SKM-1 (cell line): ENCODE measurements at regions not wholly inside any gene's neighbourhood (a gene's known extent, or its start where the extent isn't known, plus 50 kb on each side); places are given as distances from the start of the nearest gene placed in this dataset.

Experiments
- DNase-seq: peaks from one replicate; lab custom pipeline; 2025; ENCODE audit not compliant: unreplicated experiment; lab: John Stamatoyannopoulos, UW

DNA sequence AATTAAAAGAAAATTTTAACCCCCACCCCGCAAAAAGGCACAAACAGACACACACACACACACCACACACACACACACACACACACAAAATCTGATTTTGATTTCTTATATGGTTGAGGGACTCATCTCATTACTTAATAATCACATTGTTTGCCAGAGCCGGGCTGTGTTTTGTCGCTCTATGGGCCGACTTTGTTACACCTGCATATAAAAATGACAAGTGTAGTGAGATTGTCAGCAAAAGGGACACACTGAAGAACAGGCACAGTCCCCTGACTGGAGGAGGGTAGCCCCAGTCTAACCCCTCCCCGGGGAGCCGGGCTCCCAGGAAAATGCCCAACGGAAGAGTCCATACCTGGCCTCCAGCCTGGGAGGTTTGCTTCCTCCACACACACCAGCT is 221.6 kb downstream of the ENGASE start:
- no peak for DNase-seq

DNA sequence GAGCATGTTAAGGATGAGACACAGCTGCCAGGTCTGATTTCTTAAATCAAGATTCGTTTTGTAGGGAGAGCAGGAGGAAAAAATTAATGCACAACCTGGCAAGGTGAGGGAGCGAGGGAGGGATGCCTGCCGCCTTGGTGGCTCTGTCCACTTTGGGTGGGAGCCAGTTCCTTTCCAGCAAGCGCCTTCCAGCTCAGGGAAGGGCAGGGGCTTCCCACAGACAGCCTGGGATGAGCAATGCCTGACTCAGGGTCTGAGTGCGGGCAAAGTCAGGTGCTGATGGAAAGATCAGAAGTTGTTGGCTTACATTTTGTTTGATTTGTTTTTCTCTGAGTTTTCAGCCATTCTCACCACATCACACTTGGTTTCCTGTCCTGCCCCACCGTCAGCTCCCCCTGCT is 220.7 kb downstream of the ENGASE start:
- DNase-seq: no peak

DNA sequence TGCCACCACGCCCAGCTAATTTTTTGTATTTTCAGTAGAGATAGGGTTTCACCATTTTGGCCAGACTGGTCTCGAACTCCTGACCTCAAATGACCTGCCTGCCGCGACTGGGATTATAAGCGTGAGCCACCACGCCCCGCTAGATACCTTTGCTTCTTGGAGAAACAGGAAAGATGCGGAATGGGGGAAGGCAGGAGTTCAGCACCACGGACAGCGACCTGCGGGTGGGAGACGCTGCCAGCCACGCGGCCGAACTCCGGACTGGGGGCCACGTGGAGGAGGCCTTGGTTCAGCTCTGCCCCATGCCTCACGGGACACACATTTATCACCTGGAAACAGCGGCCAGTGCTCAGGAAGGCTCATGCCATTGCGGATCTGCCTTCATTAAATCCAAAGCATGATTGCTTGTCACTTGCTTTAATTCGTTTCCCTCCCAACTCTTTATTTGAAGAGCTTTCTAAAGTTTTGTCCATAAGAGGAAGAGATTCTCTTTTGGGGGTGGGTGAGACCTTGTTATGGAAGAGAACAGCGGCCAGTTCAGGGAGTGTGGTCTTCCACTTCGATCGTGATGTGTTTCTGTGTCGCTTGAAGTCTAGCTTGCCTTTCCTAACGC is 219.9 kb downstream of the ENGASE start:
- no peak for DNase-seq

DNA sequence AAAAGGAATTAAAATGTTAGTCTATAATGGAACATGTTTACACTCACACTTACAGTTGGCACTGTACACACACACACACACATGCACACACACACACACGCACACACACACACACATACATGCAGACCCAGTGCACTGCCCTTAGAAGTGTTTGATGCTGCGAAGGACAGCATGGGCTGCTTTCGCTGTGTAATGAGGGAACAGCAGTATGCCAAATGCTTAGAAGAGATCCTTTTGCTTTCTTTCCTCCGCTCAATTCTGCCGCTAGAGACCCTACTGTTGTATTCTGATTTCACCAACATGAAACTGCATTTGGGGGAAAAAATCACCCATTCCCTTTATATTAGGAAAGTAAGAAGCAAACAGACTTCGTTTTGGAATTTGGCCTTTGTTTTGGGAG is 217.9 kb downstream of the ENGASE start:
- no peak for DNase-seq

DNA sequence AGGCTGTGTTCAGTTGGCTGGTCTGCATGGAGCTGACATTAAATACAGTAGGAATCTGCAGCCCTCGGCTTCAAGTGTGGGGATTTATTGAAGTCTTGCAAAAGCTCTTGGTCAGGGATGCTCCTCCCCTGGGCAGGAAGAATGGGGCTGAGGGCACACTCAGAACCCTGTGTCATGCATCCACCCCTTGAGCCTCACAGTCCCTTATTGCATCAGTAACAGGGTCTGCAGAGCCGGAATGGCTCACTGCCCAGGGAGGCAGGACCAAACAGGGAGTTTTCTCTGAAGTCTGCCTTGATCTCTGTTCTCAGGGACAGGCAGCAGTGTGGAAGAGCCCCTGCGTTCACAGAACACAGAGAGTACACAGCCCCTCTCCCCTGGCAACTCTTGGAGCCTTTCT is 216.8 kb downstream of the ENGASE start:
- DNase-seq: no peak

DNA sequence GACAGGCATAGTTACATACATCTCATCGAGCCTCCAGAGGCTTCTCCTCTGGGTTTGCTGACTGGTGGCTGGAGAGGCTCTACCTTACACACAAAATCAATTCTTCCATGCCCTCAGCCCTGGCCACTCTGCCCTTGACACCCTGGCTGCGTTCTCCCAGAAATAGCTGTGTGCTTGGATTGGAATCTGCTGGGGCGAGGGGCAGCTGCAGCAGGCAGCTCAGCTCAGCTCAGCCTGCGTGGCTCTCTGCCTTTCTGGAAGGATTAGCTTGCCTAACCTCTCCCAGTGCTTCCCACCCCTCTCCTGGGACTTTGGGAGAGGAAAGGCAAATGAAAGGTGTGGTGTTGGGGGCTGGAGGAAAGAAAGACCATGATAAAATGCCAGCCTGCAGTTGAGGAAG is 216.1 kb downstream of the ENGASE start:
- no peak for DNase-seq

DNA sequence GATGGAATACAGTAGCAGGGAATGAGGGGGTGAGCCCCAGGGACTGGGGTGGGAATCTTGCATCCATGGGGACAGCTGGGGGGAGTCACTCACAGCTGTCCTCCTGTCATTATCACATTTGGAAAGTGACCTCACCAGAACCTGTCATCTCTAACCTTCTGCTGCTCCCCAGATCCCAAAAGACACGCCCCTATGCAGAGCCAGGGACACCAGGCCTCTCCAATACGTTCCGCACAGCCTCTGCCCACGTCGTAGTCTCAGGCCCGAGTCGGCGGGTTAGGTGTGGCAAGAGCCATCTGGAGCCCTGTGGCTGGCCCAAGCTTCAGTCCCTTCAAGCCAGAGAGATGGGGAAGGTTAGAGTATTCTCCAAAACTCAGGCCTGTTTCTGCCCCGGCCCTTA is 214.3 kb downstream of the ENGASE start:
- DNase-seq: no peak

DNA sequence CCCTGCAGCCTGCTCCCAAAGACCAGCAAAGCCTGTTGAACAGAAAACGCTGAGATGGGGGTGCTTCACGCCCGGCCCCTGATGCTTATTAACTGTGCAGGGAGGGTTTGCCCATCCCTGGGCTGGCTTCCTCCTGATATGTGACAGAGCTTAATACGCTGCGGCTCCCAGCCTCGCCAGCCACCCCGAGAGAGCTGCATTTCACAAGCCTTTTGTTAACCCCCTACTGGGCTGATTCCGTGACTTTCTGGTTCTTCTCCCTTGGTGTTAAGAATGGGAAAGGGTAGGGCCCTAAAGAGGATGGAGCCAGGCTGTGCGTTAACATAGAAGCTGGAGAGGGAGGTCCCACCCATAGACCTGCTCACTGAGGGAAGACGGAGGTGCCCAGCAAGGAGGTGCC is 211.8 kb downstream of the ENGASE start:
- DNase-seq: no peak

DNA sequence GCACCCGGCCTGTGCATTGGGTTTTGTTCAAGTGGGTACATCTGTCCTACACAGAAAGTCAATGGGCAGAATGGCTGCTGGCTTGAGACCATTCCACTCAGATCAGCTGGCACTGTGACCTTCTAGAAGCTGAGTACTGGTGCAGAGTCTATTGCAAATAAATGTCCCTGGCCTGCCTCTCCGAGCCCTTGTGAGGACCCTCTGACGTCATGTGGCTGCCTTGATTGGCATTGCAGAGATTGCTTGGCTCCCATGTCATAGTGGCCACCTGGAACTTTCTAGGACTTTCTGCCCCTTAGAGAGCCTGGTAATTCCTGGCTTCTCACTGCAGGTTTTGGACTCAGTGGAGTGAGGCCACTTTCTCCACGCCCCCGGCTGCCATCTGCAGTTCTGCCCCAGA is 211.3 kb downstream of the ENGASE start:
- no peak for DNase-seq

DNA sequence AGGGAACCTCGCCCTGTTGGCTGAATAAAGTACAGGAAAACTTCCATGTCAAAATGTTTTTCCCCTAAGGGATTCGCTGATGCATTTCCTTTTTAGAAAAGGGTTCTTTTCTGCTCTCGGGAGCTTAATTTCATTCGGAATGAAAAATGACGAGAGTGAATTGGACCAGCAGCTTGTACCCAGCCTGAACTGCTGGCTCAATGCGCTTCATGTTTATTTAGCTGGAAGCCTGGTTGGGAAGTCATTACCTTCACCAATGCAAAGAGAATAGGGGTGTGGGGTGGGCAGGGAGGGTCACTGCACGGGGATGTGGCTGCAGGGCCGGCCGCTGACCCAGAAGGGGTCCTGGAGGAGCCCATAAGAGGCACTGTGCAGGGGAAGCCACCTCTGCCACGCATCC is 207.7 kb downstream of the ENGASE start:
- no peak for DNase-seq

DNA sequence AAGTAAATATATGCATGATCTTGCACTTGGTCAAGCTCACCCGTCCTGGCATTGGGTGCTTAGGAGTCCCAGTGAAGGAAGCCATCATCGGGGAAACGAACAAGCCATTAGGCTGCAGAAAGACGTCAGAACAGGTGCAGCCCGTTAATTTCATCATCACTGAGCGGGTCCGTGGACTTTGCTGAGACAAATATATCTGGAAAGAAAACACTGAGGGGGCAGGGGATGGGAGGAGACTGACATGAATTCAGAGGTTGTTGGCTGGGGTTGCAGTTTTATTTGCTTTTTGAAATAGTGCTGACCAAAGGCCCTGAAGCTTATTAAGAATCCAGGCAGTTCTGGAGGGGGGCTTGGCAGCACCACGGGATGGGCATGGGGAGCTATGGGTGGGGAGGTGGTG is 207.2 kb downstream of the ENGASE start:
- DNase-seq: no peak

DNA sequence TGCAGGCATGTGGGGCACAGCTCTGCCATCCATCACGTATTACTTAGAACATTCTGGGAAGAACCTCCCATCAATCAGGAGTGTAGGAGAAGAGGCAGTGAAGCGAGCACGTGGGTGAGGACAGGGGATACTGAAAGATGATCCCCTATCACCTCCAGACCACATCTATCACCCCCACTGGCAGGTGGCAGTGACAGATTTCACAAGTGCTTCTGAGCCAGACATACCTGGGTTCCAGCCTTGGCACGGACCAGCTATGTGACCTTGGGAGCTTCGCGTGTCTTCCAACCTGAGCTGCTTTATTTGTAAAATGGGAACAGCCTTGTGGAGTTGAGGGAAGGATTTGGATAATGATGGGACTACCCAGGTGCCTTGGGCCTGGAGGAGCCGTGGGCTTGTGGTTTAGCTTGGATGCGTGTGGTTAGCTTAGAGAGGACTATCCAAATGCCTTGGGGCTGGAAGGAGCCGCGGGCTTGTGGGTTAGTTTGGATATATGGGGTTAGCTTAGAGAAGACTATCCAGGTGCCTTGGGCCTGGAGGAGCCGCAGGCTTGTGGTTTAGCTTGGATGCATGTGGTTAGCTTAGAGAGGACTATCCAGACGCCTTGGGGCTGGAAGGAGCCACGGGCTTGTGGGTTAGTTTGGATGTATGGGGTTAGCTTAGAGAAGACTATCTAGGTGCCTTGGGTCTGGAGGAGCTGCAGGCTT is 206.4 kb downstream of the ENGASE start:
- DNase-seq: no peak

DNA sequence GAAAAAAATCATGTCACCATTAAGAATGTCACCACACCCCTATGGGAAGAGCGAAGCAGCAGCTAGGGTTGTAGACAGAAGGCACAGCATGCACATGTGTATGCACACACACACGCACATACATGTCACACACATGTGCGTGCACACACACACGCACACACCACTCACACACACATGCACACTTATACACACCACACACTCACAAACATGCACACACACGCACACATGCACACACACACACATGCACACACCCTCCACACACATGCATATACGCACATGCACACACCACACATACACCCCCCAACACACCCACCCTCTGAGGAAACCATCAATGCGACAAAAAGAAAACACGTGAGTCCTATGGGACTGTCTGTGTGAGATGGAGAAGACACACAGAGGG is 205.4 kb downstream of the ENGASE start:
- no peak for DNase-seq

DNA sequence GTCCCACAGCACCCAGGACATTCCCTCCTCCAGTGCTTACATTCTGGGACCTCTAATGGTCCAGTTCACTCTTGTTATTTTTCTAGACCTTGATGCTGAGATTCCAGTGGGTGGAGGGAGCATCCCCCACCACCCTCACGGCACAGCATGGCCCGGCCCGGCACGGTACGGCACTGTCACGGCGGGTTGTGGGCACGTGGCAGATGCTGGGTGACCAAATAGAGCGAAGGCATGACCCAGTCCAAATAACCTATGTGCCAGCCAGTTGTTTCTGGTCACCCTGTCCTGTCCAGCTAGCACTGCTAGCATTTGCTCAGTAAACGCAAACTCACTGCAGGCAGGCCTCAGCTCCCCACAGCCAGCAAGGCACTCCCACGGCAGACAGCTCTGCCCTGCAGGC is 204.7 kb downstream of the ENGASE start:
- DNase-seq: no peak

DNA sequence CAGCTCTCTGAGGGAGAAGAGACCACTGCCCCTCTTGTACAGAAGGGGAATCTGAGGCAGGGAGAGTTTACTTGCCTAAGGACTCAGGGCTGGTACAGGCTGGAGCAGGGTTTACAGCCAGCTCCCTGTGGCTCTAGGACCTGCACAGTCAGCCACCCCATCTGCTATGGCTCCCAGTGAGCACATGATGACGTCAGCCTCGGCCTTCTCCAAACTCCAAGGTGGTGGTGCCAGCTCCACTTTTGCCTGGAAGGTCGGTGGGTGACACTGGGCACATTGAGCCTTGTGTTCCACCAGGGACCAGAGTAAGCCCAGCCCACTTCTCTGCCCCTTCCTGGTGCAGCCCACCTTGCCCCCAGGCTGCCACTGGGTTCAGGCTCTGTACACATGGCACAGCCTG is 202.2 kb downstream of the ENGASE start:
- DNase-seq: no peak

DNA sequence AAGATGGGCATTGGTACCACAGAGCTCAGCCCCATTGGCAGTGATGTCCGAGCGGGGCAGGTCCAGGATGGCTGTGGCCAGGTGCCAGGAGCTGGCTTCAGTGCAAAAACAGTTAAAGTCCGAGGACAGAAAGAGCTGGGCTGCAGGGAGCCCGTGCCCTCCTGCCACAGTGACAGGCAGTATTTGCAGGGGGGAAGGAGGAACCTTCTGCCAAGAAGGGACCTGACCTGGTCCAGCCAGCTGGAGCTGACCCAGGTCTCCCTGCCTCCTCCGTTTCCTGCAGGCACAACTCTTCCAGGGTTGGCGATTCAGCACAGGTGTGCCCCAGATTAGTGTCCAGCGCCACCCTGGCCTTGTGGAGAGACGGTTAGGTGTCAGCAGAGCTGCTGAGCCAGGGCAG is 199.0 kb downstream of the ENGASE start:
- DNase-seq: no peak

DNA sequence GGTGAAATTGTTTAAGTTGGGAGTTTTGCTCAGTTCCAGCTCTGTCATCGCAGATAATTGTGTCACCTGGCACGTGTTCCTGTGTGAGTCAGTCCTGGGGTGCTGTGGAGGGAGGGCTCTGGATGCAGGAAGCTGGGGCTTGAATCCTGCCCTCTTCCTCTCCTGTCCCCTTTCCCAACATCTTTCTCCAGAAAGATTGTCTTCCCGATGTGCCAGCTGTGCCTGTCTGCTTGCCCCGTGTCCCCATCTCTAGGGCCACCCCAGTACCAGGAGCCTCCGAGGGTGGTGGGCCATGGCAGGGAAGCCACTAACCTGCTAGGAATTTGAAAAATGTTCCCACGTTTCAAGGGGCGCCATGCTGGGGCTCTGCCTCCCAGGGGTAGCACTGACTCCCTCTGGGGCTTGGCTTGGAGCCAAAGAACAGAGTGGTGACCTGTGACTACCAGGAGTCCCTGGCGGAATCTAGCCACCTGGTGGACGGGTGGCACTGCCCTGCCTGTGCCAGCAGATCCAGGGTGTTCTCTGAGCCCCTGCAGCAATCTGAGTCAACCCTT is 198.1 kb downstream of the ENGASE start:
- DNase-seq: no peak

DNA sequence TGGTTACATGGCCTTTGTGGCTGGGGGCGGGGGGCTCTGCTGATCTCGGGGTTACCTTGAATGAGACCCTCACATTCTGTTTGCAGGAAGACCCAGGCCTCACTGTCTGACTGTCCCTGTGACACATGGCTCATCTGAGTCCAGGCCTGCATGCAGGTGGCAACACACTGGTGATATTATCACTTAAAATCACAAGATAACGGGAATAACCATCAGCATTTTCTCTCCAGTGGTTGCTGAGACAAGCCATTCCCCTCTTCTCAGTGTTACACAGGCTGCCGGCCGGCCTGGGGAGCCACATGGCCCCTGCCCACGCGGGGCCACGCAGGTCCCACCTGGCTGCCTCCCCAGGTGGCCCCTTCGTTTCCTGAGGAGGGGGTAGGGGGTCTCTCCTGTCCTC is 197.6 kb downstream of the ENGASE start:
- no peak for DNase-seq

DNA sequence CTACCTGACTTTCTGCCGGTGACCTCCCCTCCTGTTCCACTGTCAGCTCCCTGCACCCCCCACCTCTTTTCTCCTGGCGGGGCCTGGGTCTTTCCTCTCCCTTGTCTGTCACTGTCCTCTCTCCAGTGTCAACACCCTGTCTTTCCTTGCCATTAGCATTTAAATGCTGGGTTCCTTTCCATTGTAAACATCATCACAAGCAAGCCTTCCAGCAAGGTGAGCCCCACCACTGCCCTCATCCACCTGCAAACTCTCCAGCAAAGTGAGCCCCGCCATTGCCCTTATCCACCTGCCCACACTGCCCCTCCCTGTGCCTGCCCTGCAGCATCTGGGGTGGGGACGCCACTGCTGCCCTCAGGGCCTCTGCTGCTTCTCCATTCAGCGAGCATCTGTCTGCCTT is 195.0 kb downstream of the ENGASE start:
- DNase-seq: no peak

DNA sequence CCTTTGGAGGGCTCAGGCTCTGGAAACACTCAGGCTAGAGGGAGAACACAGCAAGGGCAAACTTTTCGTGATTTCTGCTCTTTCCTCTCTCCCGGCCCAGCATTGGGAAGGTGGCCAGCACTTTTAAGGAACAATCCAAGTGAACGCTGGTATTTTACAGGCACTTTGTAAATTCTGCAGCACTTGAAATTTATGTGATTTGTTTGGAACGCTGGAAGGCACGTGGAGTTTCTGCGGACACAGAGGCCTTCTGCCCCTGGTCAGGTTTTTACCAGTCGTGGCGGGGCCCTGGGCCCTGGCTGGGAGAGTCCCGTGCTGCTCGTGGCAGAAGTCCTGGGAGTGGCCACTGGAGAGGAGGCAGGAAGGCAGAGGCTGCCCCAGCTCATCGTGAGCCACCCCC is 188.6 kb downstream of the ENGASE start:
- no peak for DNase-seq

DNA sequence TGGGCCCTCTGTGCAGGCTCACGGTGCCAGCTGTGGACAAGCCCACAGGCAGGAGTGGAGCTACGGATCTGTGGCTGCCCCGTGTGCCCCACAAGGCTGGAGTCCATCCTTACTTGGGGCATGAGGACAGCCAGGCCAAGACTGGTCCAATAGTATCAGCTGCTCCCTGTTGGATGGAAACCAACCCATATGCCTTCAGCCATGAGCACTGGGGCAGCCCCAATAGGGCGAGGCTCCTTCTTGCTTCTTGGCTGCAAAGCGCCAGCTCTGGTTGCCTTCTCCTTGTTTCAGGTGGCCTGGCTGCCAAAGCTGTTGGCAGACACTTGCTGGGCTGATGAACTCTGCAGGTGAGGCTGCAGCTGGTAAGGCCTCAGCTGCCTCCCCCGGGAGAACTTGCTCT is 188.0 kb downstream of the ENGASE start:
- DNase-seq: no peak

DNA sequence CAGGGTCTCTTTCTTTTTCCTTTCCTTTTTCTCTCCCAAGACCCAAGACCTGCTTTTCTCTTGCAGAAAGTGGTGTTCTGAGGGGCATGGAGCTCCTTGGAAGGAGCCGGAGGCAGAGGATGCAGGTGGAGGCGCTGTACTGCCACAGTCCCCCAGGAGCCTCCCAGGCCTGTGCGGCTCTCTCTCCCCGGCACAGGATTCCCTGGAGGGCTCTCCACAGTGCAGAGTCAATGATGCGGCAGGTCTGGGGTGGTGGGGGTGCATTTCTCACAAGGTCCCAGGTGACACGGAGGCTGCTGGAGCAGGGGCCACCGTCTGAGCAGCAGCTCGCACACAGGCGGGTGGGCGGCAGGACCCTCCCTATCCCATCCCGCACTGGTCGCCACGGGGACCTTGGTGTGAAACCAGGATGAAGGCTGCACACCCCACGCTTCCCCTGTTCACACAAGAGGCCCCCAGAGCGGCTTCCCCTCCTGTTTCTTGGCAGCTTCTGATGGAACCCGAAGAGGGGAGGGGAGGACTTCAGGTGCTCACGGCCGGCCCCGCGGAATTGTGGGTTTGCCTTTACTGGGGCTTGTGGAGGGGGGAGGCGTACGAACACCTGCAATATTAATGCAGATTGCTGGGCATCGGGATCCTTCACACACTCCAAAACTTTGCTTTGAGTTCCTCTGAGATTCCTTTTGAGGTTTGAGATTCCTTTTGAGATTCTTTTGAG is 186.9 kb downstream of the ENGASE start:
- no peak for DNase-seq
